GM15510 (cell line): ENCODE measurements at regions not wholly inside any gene's neighbourhood (a gene's known extent, or its start where the extent isn't known, plus 50 kb on each side); places are given as distances from the start of the nearest gene placed in this dataset.

Source experiments
- POLR2A ChIP-seq: IDR thresholded peaks from 3 replicates; pipeline ENCODE4 v1.6.1; 2011; ENCODE audit warnings: borderline replicate concordance; ENCODE audit not compliant: insufficient read length; ENCODE audit errors: extremely low read depth

DNA sequence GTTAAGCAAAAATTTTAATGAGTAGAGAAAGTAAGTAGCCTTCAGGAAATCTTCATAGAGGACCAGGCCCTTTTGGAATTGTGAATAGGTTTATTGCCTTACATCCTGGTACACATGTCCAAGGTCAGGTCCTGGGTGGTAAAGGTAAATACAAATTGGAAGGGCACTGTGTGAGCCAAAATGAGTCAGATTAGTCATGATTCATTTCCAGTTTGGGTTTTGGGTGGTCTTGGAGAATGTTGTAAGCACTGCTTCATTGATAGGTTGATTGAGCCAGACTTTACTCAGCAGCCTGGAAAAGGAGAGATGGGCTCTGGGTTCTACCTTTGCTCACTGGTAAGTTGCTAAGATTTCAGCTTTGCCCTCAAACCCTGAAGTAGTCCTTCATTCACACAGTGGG, 82.5 kb upstream of the ZNF169 start:
- TF ChIP-seq POLR2A: no peak

DNA sequence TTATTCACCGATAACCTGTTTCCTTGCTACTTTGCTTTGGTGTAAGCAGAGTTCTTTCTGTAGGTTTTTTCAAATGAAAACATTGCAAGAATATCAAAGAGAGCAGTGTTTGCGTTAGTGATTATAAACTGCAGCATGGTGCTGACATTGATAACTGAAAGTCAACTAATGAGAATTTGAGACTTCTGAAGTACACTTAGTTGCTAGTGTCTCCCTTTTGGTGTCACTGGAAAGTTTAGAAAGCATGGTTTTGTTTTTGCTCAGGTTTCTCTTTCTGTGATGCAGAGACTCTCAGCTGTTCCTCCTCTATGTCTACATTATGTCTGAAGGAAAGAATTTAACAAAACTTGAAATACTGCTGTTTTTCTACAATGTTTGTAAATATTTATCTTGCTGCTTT, 80.2 kb upstream of the ZNF169 start:
- no peak for TF ChIP-seq POLR2A

DNA sequence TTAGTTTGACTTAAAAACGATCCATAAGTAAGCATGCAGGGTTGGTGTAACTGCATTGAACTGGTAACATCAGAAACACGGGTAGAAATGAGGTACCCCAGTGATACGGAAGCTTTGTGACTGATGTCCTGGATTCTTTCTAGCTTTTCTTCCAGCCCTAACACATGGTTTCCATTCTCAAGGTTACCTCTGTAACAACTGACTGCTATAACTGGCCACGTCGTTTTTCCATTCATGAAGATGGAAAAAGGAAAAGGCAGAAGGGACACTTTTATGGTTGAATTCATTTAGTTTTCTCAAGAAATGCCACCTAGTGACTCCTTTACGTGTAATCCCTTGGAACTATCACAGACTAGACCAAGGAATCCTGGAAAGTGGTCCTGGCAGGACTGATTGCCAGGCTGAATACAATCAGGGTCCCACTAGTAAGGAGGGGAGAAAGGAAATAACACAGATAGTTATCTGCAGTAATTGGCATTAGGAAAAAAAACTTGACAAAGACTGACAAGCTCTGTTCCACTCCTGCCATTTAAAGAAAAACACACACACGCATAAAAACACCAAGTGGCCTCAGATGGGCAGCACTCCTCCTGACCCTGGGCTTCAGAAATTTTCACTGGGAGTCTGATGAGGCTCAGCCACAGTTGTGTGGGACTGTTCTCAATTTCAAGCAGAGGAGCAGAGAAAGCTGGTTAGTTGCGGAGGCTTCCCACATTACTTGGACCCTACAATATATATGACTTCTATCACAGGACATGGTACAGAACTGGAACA, 77.5 kb upstream of the ZNF169 start:
- no peak for TF ChIP-seq POLR2A

DNA sequence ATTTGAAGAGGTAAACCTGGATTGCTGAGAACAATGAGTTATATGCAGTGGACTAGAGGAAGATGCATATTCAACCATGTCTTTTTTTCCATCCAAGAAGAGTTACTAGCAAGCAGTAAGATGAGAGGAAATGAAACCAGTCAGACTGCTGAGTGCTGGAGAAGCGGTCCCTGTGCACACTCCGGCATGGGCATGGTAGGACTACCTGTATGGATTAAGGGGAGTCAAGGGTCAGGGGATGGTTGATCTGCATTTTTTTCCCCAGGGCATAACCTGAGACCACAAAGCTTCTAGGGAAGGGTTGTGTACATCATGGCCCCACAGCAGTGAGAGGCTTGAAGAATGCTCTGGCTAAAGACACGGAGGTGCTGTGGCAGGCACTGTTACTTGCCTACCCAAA, 76.6 kb upstream of the ZNF169 start:
- no peak for TF ChIP-seq POLR2A

DNA sequence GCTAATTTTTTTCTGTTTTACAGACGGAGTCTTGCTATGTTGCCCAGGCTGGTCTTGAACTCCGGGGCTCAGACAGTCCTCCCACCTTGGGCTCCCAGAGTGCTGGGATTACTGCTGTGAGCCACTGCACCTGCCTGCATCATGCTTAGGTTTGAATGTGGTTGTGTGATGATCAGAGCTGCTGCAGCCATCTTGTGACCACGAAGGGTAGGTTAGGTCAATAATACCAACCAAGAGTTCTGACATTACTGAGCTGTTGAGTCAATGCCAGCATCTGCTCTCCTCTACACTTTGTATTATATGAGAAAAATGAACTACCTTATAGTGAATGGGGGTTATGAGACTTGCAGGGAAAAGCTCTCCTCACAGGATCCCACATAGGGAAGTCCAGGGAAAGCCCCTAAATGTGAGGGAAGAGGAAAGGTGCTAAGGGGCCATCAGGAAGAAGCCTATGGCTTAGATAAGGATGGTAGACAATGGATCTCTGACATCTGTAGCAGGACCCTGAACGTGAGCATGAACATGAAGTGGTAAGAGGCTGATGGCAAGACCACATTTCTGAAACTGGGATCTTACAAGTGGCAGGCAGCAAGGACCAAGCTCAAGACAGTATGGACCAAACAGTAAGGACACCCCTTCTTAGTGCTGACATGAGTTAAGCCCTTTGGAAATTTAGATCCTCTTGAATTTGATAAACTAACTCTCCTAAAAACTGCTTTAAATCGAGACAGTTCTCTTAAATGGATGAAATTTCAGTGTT, 75.7 kb upstream of the ZNF169 start:
- no peak for TF ChIP-seq POLR2A

DNA sequence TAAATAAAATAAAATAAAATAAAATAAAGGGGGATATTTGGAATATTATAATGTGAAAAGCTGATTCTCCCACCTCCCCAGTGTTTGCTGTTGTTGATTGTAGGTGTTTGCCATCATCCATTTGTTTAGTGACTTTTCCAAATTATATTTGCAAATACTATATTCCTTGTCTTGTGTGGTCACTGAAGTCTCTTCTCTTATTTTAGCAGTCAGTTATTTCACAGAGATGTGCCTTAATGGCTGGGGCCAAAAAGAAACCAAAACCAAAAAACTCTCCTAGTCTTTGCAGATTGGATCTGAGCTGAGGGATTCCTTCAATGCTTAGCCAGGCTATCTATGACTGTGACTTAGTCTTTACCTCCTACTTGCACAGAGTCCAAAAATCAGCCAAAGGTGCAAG, 70.9 kb upstream of the ZNF169 start:
- no peak for TF ChIP-seq POLR2A

DNA sequence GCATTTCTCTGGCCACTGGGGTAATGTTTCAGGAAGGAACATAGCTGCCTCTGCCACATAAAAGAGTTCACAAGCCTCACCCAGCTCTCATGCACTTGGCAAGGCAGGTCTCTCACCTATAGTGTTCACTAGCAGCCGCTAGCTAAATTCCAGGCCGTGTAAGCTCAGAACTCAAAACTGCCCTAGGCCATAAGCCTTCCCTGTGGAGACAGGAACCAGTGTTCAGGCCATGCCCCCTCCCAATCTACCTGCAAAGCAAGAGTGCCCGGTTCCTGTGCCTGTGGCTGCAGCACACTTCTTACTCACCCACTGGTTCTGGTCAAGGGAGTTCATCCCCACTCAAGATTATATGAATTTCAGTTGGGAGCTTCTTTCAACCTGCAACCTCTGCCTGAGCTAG, 60.7 kb upstream of the ZNF169 start:
- no peak for TF ChIP-seq POLR2A

DNA sequence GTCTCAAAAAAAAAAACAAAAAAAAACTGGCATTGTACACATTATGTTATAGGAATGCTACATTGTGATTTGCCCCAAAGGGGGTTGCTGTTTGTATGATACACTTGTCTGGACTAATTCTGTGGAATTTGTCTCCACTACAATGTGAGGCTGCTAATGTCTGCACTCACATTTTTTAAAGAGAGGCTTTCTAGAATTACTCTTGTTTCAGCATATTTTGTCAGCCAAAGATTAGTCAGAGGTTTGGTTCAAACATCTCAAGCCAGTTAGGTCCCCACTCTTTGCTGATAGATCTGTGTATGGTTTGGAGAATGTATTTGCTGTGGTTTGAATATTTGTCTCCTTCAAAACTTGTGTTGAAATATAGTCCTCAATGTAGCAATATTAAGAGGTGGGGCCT, 59.3 kb upstream of the ZNF169 start:
- TF ChIP-seq POLR2A: no peak

DNA sequence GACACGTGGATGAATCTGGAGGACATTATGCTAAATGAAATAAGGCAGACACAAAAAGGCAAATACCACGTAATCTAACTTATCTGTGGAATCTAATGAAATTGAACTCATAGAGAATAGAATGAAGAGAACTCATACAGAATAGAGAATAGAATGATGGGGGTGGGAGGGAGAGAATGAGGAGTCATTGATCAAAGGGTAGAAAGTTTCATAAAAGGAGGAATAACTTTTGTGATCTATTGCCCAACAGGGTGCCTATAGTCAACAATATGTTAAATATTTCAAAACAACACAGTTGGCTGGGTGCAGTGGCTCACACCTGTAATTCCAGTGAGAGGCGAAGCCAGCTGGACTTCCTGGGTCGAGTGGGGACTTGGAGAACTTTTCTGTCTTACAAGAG, 54.9 kb upstream of the ZNF169 start:
- TF ChIP-seq POLR2A: no peak

DNA sequence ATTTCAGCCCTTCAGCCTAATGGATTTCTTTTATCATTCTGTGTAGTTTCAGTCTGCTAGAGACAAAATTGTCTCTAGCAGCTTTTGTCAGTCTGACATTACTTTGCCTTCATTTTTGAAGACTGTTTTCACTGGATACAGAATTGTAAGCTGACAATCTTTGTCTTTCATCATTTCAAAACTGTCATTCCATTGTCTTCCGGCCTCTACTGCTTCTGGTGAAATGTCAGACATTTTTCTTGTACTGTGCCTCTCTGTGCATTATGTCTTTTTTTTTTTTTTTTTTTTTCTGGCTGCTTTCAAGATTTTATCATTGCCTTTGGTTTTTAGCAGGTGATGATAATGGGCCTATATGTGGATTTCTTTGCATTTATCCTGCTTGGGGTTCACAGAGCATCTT, 51.3 kb upstream of the ZNF169 start:
- no peak for TF ChIP-seq POLR2A
